ENCODE measurements at regions not wholly inside any gene's neighbourhood (a gene's known extent, or its start where the extent isn't known, plus 50 kb on each side); places are given as distances from the start of the nearest gene placed in this dataset.

DNA sequence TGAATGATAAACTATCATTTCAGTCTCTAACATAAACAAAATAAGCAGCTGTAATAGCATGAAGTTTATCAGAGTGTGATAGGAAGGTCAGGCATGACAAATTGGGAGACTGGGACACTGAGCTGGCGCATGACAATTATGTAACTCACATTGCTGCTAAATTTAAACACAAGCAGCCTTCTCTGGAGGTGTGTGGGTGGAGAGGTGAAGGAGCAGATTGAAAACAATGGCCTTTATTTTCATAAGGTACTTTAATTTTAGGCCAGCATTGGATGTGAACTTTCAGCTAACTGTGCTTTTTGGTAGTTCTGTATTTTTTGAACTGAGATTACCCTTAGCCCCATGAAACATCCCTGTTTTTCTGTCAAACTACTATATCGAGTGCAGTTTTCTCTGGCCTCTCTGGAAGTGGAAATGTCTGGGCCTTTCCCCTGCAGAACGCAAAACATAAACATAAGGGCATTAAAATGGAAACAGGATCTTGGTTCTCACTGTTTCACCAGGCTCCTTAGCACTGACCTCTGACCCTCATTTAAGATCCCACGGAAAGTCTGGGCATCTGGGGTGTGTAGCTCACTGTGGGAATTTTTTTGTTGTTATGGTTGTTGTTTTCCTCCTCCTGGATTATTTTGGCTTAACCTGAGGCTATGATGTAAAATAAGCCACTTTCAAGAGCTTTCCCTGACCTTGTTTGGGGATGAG lies 160.1 kb upstream of the DPH6 start:
- H3K27ac ChIP-seq, result no peak overlapping the region
- DNase-seq, result no peak
- ChIA-PET POLR2A (ENCODE audit: unreplicated experiment) (interaction anchor here (0.6 kb wide), 2 partner anchors 46 to 443 kb away, joined by 3 to 5 read pairs; no protein-coding TSS in a partner anchor), CTCF (no interaction called here)
- H3K9me3 ChIP-seq (ENCODE audit: insufficient read depth, low read depth), result no peaks in the 10 kb centered on the region
- H3F3A ChIP-seq (ENCODE audit: insufficient read depth, low read depth), result no peaks in the 10 kb centered on the region
- no peaks in the 10 kb centered on the region; the same call in 1 of the 2 replicates for H3K4me1 ChIP-seq (replicated peaks; ENCODE audit: insufficient read depth)
- H3K36me3 ChIP-seq (ENCODE audit: low read depth), result no peaks in the 10 kb centered on the region
- TF ChIP-seq CTCF (conservative IDR thresholded peaks at IDR 0.05) (no peak), EZH2 (IDR thresholded peaks at IDR 0.05; ENCODE audit: low read depth) (no peak)
- intact Hi-C loops (cut with micrococcal nuclease; ENCODE audit: unreplicated experiment), result no loop called here
- no TSS peak for BruUV-seq (replicated peaks)
- H3K4me2 ChIP-seq, result no peak overlapping the region
- H4K20me1 ChIP-seq (ENCODE audit: insufficient read depth), result no peaks in the 10 kb centered on the region
- H3K79me2 ChIP-seq (ENCODE audit: low read depth), result no peaks in the 10 kb centered on the region
- no peak overlapping the region for H3K4me3 ChIP-seq
- H3K27me3 ChIP-seq (ENCODE audit: insufficient read depth, low read depth), result no peaks in the 10 kb centered on the region
- no peak overlapping the region for H2AFZ ChIP-seq
- H3K9me2 ChIP-seq (ENCODE audit: insufficient read depth), result no peaks in the 10 kb centered on the region

DNA sequence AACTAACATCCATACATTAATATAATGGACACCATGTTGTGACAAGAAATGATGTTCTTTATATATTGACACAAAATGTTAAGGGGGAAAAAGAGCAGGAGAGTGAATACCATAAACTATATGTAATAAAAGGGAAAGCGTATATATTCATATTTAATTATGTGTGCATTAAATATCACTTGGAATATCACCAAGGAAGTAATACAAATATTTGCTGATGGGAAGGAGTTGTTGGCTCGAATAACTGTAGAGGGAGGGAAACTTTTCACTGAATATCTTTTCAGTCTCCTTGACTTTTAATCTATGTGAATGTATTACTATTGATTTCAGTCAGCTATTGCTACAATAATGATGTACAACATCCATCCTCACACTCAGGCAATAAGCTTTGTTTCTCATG lies 167.0 kb upstream of the DPH6 start:
- POLR2A ChIA-PET (ENCODE audit: unreplicated experiment), result no interaction called here

GRCh38 chr15:35713733-35714132 lies 167.8 kb upstream of the DPH6 start:
- peak; percentile 30 to 41 for DNase-seq
- Histone ChIP-seq H3K27me3 (ENCODE audit: insufficient read depth, low read depth) (no peaks in the 10 kb centered on the region), H3K27ac (no peak overlapping the region), H3K4me2 (no peak overlapping the region), H3K79me2 (ENCODE audit: low read depth) (no peaks in the 10 kb centered on the region), H3K9me2 (ENCODE audit: insufficient read depth) (no peaks in the 10 kb centered on the region), H3F3A (ENCODE audit: insufficient read depth, low read depth) (no peaks in the 10 kb centered on the region), H3K4me3 (no peak overlapping the region), H3K4me1 (replicated peaks; ENCODE audit: insufficient read depth) (no peaks in the 10 kb centered on the region), H3K36me3 (ENCODE audit: low read depth) (no peaks in the 10 kb centered on the region), H3K9me3 (ENCODE audit: insufficient read depth, low read depth) (no peaks in the 10 kb centered on the region), H2AFZ (no peak overlapping the region), H4K20me1 (ENCODE audit: insufficient read depth) (no peaks in the 10 kb centered on the region)
- CTCF ChIA-PET, result no interaction called here
- TF ChIP-seq EZH2 (IDR thresholded peaks at IDR 0.05; ENCODE audit: low read depth) (no peak), CTCF (conservative IDR thresholded peaks at IDR 0.05) (no peak)
- POLR2A ChIA-PET (ENCODE audit: unreplicated experiment), result no interaction called here
- intact Hi-C loops (cut with micrococcal nuclease; ENCODE audit: unreplicated experiment), result no loop called here
- no TSS peak for BruUV-seq (replicated peaks)

More for the DNA sequence above, 167.0 kb upstream of the DPH6 start:
- CTCF ChIA-PET, result no interaction called here
- intact Hi-C loops (cut with micrococcal nuclease; ENCODE audit: unreplicated experiment), result no loop called here
- BruUV-seq (replicated peaks), result no TSS peak
- Histone ChIP-seq H3K9me2 (ENCODE audit: insufficient read depth) (no peaks in the 10 kb centered on the region), H3K9me3 (ENCODE audit: insufficient read depth, low read depth) (no peaks in the 10 kb centered on the region), H3K4me2 (no peak overlapping the region), H3F3A (ENCODE audit: insufficient read depth, low read depth) (no peaks in the 10 kb centered on the region), H4K20me1 (ENCODE audit: insufficient read depth) (no peaks in the 10 kb centered on the region), H3K79me2 (ENCODE audit: low read depth) (no peaks in the 10 kb centered on the region), H3K4me3 (no peak overlapping the region), H3K4me1 (replicated peaks; ENCODE audit: insufficient read depth) (no peaks in the 10 kb centered on the region), H3K36me3 (ENCODE audit: low read depth) (no peaks in the 10 kb centered on the region), H3K27ac (no peak overlapping the region), H3K27me3 (ENCODE audit: insufficient read depth, low read depth) (no peaks in the 10 kb centered on the region), H2AFZ (no peak overlapping the region)
- TF ChIP-seq EZH2 (IDR thresholded peaks at IDR 0.05; ENCODE audit: low read depth) (no peak), CTCF (conservative IDR thresholded peaks at IDR 0.05) (no peak)
- no peak for DNase-seq

All from PC-9 (cell line).